Neutrophil (primary cell): ENCODE measurements at regions not wholly inside any gene's neighbourhood (a gene's known extent, or its start where the extent isn't known, plus 50 kb on each side); places are given as distances from the start of the nearest gene placed in this dataset.
"Not testable (repeated sequence)": the region's sequence is repeated elsewhere in the genome, so short reads cannot be mapped to it uniquely, and the experiment has no call there.

Source experiments
- H3K27ac ChIP-seq: fragments of 200-600 bp; sonication (generic); 2 replicates; pipeline ENCODE4 v1.5.1; 2016; ENCODE audit warnings: mild to moderate bottlenecking, moderate library complexity
- H3K27me3 ChIP-seq: fragments of 200-600 bp; sonication (generic); 2 replicates; pipeline ENCODE4 v1.6.0; 2016; ENCODE audit warnings: mild to moderate bottlenecking
- H3K36me3 ChIP-seq: fragments of 200-600 bp; sonication (generic); 2 replicates; pipeline ENCODE4 v1.5.1; 2017
- H3K4me1 ChIP-seq, 2 experiments: fragments of 200-600 bp in 1 of 2; sonication (generic) in 1 of 2; 1 replicate in 1 of 2; 2 replicates in 1 of 2; pipeline versions ENCODE4 v1.5.1 to v1.6.1; 2013 to 2016; ENCODE audit warnings: low read depth in 1 of 2, low read length in 1 of 2, mild to moderate bottlenecking in 1 of 2, moderate library complexity in 1 of 2; ENCODE audit not compliant: control insufficient read depth in 1 of 2, insufficient read depth in 1 of 2
- H3K4me3 ChIP-seq, 2 experiments: fragments of 200-600 bp in 1 of 2; sonication (generic) in 1 of 2; 1 replicate in 1 of 2; 2 replicates in 1 of 2; pipeline ENCODE4 v1.5.1; 2013 to 2016; ENCODE audit warnings: low read depth in 1 of 2, low read length in 1 of 2, mild to moderate bottlenecking in 1 of 2, moderate library complexity in 1 of 2
- H3K9me3 ChIP-seq: fragments of 200-600 bp; sonication (generic); 2 replicates; pipeline ENCODE4 v1.5.1; 2016
- CTCF ChIP-seq: fragments of 200-600 bp; sonication (generic); IDR thresholded peaks from 2 replicates; pipeline ENCODE4 v1.5.1; 2016; ENCODE audit warnings: antibody characterized with exemption

GRCh38 chr12:25347716-25348592 lies 97.2 kb upstream of the KRAS start:
- no peaks in the 10 kb centered on the region for H3K4me1 ChIP-seq
- H3K27ac ChIP-seq: no peak overlapping the region
- H3K9me3 ChIP-seq: no peaks in the 10 kb centered on the region
- no peak for TF ChIP-seq CTCF
- no peaks in the 10 kb centered on the region for H3K27me3 ChIP-seq
- no peaks in the 10 kb centered on the region for H3K36me3 ChIP-seq
- H3K4me3 ChIP-seq: no peak overlapping the region

GRCh38 chr12:25341877-25342276 lies 91.1 kb upstream of the KRAS start:
- H3K4me3 ChIP-seq, H3K27ac ChIP-seq, H3K9me3 ChIP-seq, H3K36me3 ChIP-seq, H3K27me3 ChIP-seq, H3K4me1 ChIP-seq: not testable (repeated sequence)

- Histone ChIP-seq H3K4me3 (no peak overlapping the region), H3K9me3 (no peaks in the 10 kb centered on the region), H3K27me3 (no peaks in the 10 kb centered on the region), H3K36me3 (no peaks in the 10 kb centered on the region), H3K4me1 (peaks cover 0 to 3% of the 10 kb centered on the region in 2 experiments), H3K27ac (no peak overlapping the region)
- no peak for TF ChIP-seq CTCF
Measured at GRCh38 chr12:25337916-25338315, 87.2 kb upstream of the KRAS start.

GRCh38 chr12:25332143-25332542 lies 81.4 kb upstream of the KRAS start:
- no peak overlapping the region for H3K27ac ChIP-seq
- no peaks in the 10 kb centered on the region for H3K9me3 ChIP-seq
- TF ChIP-seq CTCF: no peak
- H3K27me3 ChIP-seq: no peaks in the 10 kb centered on the region
- no peaks in the 10 kb centered on the region for H3K36me3 ChIP-seq
- H3K4me3 ChIP-seq: no peak overlapping the region
- H3K4me1 ChIP-seq: peaks cover 0 to 3% of the 10 kb centered on the region in 2 experiments

GRCh38 chr12:25328072-25328712 lies 77.5 kb upstream of the KRAS start:
- no peaks in the 10 kb centered on the region for H3K36me3 ChIP-seq
- no peaks in the 10 kb centered on the region for H3K9me3 ChIP-seq
- no peaks in the 10 kb centered on the region for H3K27me3 ChIP-seq
- no peaks in the 10 kb centered on the region for H3K4me1 ChIP-seq
- TF ChIP-seq CTCF: no peak
- no peak overlapping the region for H3K27ac ChIP-seq
- H3K4me3 ChIP-seq: no peak overlapping the region

- no peak for TF ChIP-seq CTCF
- Histone ChIP-seq H3K4me3 (no peak overlapping the region), H3K27me3 (no peaks in the 10 kb centered on the region), H3K36me3 (no peaks in the 10 kb centered on the region), H3K27ac (no peak overlapping the region), H3K9me3 (no peaks in the 10 kb centered on the region), H3K4me1 (no peaks in the 10 kb centered on the region)
Measured at GRCh38 chr12:25327321-25327720, 76.6 kb upstream of the KRAS start.
